Embryonic facial prominence (tissue), 1 donor: ENCODE measurements at regions not wholly inside any gene's neighbourhood (a gene's known extent, or its start where the extent isn't known, plus 50 kb on each side); places are given as distances from the start of the nearest gene placed in this dataset.

Source experiments
- DNase-seq: peaks from one replicate; pipeline ENCODE4 v3.0.0-alpha.2; 2016; ENCODE audit errors: extremely low spot score

DNA sequence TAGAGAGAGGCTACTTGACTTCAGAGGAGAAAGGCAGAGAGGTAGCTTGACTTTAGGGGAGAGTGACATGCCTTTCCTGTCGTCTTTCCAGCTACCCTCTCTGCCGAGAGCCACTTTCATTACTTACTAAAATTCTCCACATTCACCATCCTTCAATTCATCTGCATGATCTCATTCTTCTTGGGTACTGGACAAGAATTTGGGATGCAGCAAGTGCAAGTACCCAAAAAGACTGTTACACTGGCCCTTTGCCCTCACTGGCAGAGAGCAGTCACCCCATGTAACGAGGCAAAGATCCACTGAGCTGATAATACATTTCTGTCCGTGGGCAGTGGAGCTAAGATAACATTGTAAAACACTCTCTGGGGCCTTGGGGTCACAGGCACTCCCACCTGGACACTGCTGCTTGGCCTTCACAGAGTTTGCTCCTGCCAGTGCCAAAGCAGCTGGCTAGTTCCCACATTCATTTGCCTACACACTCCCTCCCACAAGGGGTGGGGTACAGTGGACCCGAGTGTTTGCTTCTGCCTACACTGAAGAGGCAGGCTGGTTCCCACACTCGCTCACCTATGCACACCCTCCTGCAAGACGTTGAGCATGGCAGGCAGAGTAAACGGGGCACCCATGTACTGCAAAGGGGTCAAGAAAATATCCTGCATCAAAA lies 1276.9 kb upstream of the PCDH9 start:
- no peak for DNase-seq

GRCh38 chr13:68490594-68490993 lies 1260.5 kb upstream of the PCDH9 start:
- DNase-seq, result no peak

DNA sequence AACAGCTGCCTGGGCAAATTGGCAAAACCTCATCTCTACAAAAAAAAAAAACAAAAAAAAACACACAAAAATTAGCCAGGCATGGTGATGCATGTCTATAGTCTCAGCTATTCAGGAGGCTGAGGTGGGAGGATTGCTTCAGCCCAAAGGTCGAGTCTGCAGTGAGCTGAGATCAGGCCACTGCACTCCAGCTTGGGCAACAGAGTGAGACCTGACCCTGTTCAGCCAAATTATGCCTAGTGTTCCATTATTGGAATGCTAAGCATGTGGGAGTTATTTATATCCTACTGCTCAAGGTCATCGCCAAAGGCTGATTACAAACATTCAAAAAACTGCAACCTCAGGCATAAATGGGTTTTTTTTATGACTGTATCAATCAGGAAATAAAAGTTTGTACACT lies 1251.0 kb upstream of the PCDH9 start:
- no peak for DNase-seq

GRCh38 chr13:68473834-68474326 lies 1243.7 kb upstream of the PCDH9 start:
- DNase-seq, result no peak

GRCh38 chr13:68467160-68467559 lies 1237.0 kb upstream of the PCDH9 start:
- no peak for DNase-seq

DNA sequence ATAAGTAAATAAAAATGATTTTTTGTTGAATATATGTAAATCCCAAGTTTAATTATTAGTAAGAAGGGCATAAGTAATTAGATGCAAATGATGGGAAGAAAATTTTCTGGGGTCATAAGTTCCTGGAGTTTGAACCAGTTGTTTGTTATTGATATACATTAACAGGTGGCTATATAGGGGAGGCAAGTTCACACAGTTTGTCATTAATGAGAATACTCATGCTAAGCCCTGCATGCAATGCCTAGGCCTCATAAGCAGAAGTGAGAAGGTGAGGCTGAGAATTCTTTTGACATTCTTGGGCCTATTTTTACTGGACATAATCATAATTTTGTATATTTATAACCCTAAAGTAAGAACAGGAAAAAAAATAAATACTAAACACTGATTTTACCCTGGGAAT lies 1210.7 kb upstream of the PCDH9 start:
- no peak for DNase-seq

DNA sequence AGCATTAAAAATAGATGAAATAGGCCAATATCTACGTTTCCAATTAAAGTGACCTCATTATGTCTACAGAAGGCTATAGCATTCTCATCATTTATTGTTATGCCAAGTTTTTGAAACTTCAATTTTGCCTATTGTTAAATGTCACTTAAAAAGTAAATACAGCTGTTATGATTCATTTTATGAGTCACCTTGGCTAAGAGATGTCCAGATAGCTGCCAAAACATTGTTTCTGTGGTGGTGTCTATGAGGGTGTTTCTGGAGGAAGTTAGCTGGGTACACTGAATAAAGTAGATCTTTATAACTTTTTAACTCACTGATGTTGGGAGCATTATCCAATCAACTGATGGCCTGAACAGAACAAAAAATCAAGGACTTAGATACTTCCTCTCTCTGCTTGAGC lies 1209.7 kb upstream of the PCDH9 start:
- no peak for DNase-seq

- DNase-seq, result no peak
Measured at GRCh38 chr13:68428292-68428691, 1198.2 kb upstream of the PCDH9 start.

GRCh38 chr13:68417801-68418200 lies 1187.7 kb upstream of the PCDH9 start:
- no peak for DNase-seq

DNA sequence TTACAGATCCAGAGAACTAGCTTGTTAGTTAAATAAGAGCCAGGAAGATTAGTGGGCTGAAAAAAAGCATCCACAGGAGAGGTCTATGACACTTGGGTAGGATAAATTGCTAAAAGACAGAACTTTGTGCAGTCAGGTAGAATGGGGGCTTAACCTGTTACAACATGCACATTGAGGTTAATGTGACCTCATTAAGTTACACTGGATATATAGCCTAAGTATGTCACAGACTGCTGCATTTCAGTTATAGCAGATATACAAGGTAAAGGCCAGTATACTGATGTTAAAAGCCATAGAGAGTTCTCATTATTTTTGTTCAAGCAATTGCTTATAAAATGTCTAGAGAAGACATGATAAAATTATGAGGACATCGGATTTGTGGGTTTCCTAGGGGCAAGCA lies 1179.9 kb upstream of the PCDH9 start:
- no peak for DNase-seq

GRCh38 chr13:68390987-68391386 lies 1160.9 kb upstream of the PCDH9 start:
- no peak for DNase-seq

DNA sequence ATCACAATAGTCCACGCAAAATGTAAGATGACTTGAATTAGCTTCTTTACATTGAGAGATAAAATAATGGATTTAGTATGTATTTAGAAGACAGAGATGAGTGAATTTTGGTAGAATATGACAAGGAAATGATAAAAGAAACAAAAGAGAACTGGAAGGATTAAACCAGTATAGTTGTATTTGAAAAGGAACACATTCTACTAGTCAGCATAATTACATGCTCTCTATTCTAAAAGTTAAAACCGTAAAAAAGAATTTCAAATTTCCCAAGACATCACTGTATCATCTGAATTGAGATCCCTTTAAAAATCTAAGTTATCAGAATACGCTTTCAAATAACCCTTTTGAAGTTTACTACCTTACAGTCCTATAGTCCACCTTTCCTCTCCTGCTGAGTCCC lies 1156.7 kb upstream of the PCDH9 start:
- DNase-seq, result no peak

GRCh38 chr13:68380041-68380973 lies 1150.2 kb upstream of the PCDH9 start:
- DNase-seq, result no peak

- no peak for DNase-seq
Measured at GRCh38 chr13:68378294-68378693, 1148.2 kb upstream of the PCDH9 start.

DNA sequence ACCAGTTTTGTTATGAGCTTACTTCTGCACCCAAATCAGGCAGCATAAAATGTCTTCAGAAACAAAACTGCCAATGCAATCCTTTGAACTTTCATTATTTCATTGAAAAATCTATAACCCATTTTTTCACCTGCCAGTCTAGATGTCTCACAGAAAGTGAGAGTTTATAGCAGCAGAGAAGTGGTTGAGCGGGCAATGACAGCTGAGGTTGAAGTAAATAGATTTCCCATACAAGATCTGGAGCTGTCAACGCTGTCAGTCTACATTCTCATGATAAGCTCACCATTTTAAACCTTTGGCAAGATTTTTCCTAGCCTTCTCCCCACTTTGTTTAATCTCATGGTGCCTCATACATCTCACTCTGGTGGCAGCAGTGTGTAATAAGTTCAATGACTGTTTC lies 1144.9 kb upstream of the PCDH9 start:
- DNase-seq, result no peak

- no peak for DNase-seq
Measured at GRCh38 chr13:68369739-68370138, 1139.6 kb upstream of the PCDH9 start.

DNA sequence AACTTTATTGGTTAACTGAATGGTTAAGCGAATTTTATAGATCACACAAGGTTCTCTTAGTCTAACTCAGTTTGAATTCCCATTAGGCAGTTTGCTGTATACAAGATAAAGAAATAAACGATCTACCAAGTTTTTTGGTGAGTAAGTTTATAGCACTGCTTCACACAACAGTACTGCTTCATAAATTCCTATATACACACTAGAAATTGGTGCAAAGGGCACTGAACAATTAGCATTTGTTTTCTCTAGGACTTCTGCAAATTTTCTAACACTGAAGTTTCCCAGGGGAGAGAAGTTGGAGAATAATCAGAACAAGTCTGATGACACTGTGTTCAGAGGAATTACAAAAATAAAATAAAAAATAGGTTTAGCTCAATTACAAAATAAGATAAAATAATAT lies 1138.8 kb upstream of the PCDH9 start:
- no peak for DNase-seq

DNA sequence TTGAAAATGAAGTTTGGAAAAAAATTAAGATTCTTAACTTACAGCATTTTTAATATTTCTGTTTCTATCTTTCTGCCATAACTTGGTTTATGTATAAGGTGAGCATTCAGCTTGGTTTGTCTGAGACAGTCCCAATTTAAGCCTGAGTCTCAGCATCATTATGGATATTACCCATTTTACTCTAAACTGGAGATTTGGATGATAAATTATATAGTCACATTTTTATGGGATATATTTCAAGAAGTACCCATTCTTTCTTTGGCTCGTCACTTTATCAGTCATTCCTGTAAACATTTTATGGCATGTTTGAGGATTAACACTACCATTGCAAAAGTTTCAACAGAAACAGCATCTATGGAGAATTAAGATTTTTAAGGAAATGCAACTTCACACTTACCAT lies 1129.0 kb upstream of the PCDH9 start:
- no peak for DNase-seq

- no peak for DNase-seq
Measured at GRCh38 chr13:68358294-68358705, 1128.2 kb upstream of the PCDH9 start.

- no peak for DNase-seq
Measured at GRCh38 chr13:68350554-68350953, 1120.4 kb upstream of the PCDH9 start.

DNA sequence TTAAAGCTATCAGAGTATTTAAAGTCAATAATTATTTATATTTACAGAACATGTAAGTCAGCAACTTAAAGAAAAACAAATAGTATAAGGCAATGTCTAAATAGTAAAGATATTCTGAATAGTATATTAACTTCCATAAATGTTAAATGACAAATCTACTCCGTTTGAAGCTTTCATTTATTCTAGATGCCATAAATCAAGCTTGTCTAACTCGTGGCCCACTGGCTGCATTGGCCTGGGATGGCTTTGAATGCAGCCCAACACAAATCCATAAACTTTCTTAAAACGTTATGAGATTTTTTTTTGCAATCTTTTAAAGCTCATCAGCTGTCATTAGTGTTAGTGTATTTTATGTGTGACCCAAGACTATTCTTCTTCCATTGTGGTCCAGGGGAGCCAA lies 1117.1 kb upstream of the PCDH9 start:
- no peak for DNase-seq

GRCh38 chr13:68345963-68346531 lies 1115.9 kb upstream of the PCDH9 start:
- no peak for DNase-seq

DNA sequence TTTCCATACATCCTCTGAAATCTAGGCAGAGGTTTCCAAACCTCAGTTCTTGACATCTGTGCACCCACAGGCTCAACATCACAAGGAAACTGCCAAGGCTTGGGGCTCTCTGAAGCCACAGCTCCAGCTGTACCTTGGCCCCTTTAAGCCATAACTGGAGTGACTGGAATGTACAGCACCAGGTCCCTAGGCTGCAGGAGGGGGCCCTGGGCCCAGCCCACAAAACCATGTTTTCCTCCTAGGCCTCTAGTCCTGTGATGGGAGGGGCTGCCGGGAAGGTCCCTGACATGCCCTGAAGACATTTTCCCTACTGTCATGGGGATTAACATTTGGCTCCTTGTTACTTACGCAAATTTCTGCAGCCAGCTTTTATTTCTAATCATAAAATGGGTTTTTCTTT lies 1093.0 kb upstream of the PCDH9 start:
- DNase-seq, result no peak
